Osteoblast (primary cell): ENCODE measurements at regions not wholly inside any gene's neighbourhood (a gene's known extent, or its start where the extent isn't known, plus 50 kb on each side); places are given as distances from the start of the nearest gene placed in this dataset.

Experiments
- DNase-seq: peaks from one replicate; pipeline ENCODE4 v3.0.0; 2011; ENCODE audit warnings: low spot score, mixed read lengths; ENCODE audit not compliant: insufficient read length; ENCODE audit errors: missing footprints
- H2AFZ ChIP-seq: 2 replicates; pipeline ENCODE4 v1.6.0; 2011; ENCODE audit warnings: mild to moderate bottlenecking, low read length
- H3K27ac ChIP-seq: 2 replicates; pipeline ENCODE4 v1.5.1; 2011; ENCODE audit warnings: mild to moderate bottlenecking, low read depth, low read length, moderate library complexity
- H3K27me3 ChIP-seq: 2 replicates; pipeline ENCODE4 v1.6.0; 2012; ENCODE audit warnings: mild to moderate bottlenecking, control low read depth, inconsistent platforms, low read length, moderate library complexity; ENCODE audit not compliant: insufficient read depth
- H3K36me3 ChIP-seq: 2 replicates; pipeline ENCODE4 v1.5.1; 2011; ENCODE audit warnings: mild to moderate bottlenecking, low read length, control low read depth, moderate library complexity; ENCODE audit not compliant: insufficient read depth
- H3K4me1 ChIP-seq: 2 replicates; pipeline ENCODE4 v1.5.1; 2011; ENCODE audit warnings: mild to moderate bottlenecking, low read length, control low read depth, moderate library complexity; ENCODE audit not compliant: insufficient read depth
- H3K4me2 ChIP-seq: 2 replicates; pipeline ENCODE4 v1.6.0; 2011; ENCODE audit warnings: mild to moderate bottlenecking, low read length; ENCODE audit not compliant: insufficient read depth
- H3K4me3 ChIP-seq: fragments of 200-600 bp; sonication (generic); 3 replicates; pipeline ENCODE4 v1.5.1; 2012; ENCODE audit warnings: mild to moderate bottlenecking, low read length, inconsistent platforms; ENCODE audit not compliant: insufficient read depth
- H3K79me2 ChIP-seq: 2 replicates; pipeline ENCODE4 v1.6.0; 2012; ENCODE audit warnings: mild to moderate bottlenecking, low read length, control low read depth, inconsistent platforms; ENCODE audit not compliant: insufficient read depth
- H3K9me3 ChIP-seq: 2 replicates; pipeline ENCODE4 v1.5.1; 2011; ENCODE audit warnings: low read depth, low read length, control low read depth
- H4K20me1 ChIP-seq: 2 replicates; pipeline ENCODE4 v1.6.0; 2012; ENCODE audit warnings: mild to moderate bottlenecking, low read length, control low read depth; ENCODE audit not compliant: insufficient read depth
- CTCF ChIP-seq: IDR thresholded peaks from 2 replicates; pipeline ENCODE4 v1.5.1; 2011; ENCODE audit warnings: mild to moderate bottlenecking, low read depth, low read length, moderate library complexity; ENCODE audit errors: extremely low read depth

GRCh38 chr9:80554856-80555255 lies 983.1 kb downstream of the TLE4 start:
- Histone ChIP-seq H3K9me3 (no peaks in the 10 kb centered on the region), H4K20me1 (no peaks in the 10 kb centered on the region), H3K79me2 (no peaks in the 10 kb centered on the region), H3K4me3 (no peak overlapping the region), H2AFZ (no peak overlapping the region), H3K4me1 (no peaks in the 10 kb centered on the region), H3K36me3 (no peaks in the 10 kb centered on the region), H3K27ac (no peak overlapping the region), H3K27me3 (no peaks in the 10 kb centered on the region), H3K4me2 (no peak overlapping the region)
- no peak for DNase-seq
- TF ChIP-seq CTCF = no peak

GRCh38 chr9:80554301-80554700 lies 982.5 kb downstream of the TLE4 start:
- H3K4me3 ChIP-seq = no peak overlapping the region
- no peak overlapping the region for H2AFZ ChIP-seq
- DNase-seq = no peak
- H3K9me3 ChIP-seq = no peaks in the 10 kb centered on the region
- no peak overlapping the region for H3K27ac ChIP-seq
- no peaks in the 10 kb centered on the region for H3K36me3 ChIP-seq
- TF ChIP-seq CTCF = no peak
- H3K79me2 ChIP-seq = no peaks in the 10 kb centered on the region
- no peaks in the 10 kb centered on the region for H3K27me3 ChIP-seq
- H4K20me1 ChIP-seq = no peaks in the 10 kb centered on the region
- H3K4me2 ChIP-seq = no peak overlapping the region
- H3K4me1 ChIP-seq = no peaks in the 10 kb centered on the region

GRCh38 chr9:80552931-80553330 lies 981.2 kb downstream of the TLE4 start:
- Histone ChIP-seq H4K20me1 (no peaks in the 10 kb centered on the region), H2AFZ (no peak overlapping the region), H3K27ac (no peak overlapping the region), H3K9me3 (no peaks in the 10 kb centered on the region), H3K4me1 (no peaks in the 10 kb centered on the region), H3K36me3 (no peaks in the 10 kb centered on the region), H3K4me3 (no peak overlapping the region), H3K27me3 (no peaks in the 10 kb centered on the region), H3K4me2 (no peak overlapping the region), H3K79me2 (no peaks in the 10 kb centered on the region)
- no peak for TF ChIP-seq CTCF
- DNase-seq = no peak

GRCh38 chr9:80550181-80550580 lies 978.4 kb downstream of the TLE4 start:
- Histone ChIP-seq H3K36me3 (no peaks in the 10 kb centered on the region), H3K79me2 (no peaks in the 10 kb centered on the region), H3K4me1 (no peaks in the 10 kb centered on the region), H3K4me3 (no peak overlapping the region), H3K27me3 (no peaks in the 10 kb centered on the region), H3K9me3 (no peaks in the 10 kb centered on the region), H3K4me2 (no peak overlapping the region), H2AFZ (no peak overlapping the region), H4K20me1 (no peaks in the 10 kb centered on the region), H3K27ac (no peak overlapping the region)
- TF ChIP-seq CTCF = no peak
- DNase-seq = no peak
